GM12878 (cell line): ENCODE measurements at regions not wholly inside any gene's neighbourhood (a gene's known extent, or its start where the extent isn't known, plus 50 kb on each side); places are given as distances from the start of the nearest gene placed in this dataset.

ENCODE experiments used
- EED ChIP-seq: sonication (generic); IDR thresholded peaks from 2 replicates; pipeline ENCODE4 v1.6.1; 2016; ENCODE audit warnings: antibody characterized with exemption, low read depth
- EGR1 ChIP-seq, 2 experiments: IDR thresholded peaks; 1 replicate in 1 of 2; 2 replicates in 1 of 2; pipeline ENCODE4 v1.6.1; 2011 to 2012; ENCODE audit warnings: low read depth in 2 of 2, low read length in 2 of 2, borderline replicate concordance in 1 of 2, mild to moderate bottlenecking in 1 of 2, moderate library complexity in 1 of 2
- EP300 ChIP-seq, 2 experiments: fragments of 150-350 bp in 1 of 2; IDR thresholded peaks; 2 replicates each; pipeline ENCODE4 v1.6.1; 2011 to 2012; ENCODE audit warnings: low read depth in 2 of 2, low read length in 2 of 2, borderline replicate concordance in 1 of 2, improper control_type of control experiment in 1 of 2, inconsistent platforms in 1 of 2; ENCODE audit not compliant: control insufficient read depth in 1 of 2
- ETV6 ChIP-seq, 2 experiments: fragments of 450-650 bp in 1 of 2; IDR thresholded peaks in 1 of 2; conservative IDR thresholded peaks in 1 of 2; 2 replicates each; pipeline ENCODE4 v1.6.1; 2014; ENCODE audit warnings: antibody characterized with exemption in 1 of 2, borderline replicate concordance in 1 of 2, low read depth in 1 of 2, mild to moderate bottlenecking in 1 of 2, moderate library complexity in 1 of 2
- FOS ChIP-seq: IDR thresholded peaks from 3 replicates; pipeline ENCODE4 v1.6.1; 2011; ENCODE audit warnings: borderline replicate concordance; ENCODE audit not compliant: insufficient read length; ENCODE audit errors: extremely low read depth
- HCFC1 ChIP-seq: fragments of 150-350 bp; IDR thresholded peaks from 2 replicates; pipeline ENCODE4 v1.6.1; 2014; ENCODE audit warnings: low read length
- IRF4 ChIP-seq: IDR thresholded peaks from 2 replicates; pipeline ENCODE4 v1.6.1; 2011; ENCODE audit warnings: low read depth, low read length
- KAT2A ChIP-seq: conservative IDR thresholded peaks from 2 replicates; pipeline ENCODE4 v1.6.1; 2011; ENCODE audit warnings: low read depth, low read length; ENCODE audit not compliant: control insufficient read depth
- MEF2A ChIP-seq: IDR thresholded peaks from 2 replicates; pipeline ENCODE4 v1.6.1; 2011; ENCODE audit warnings: low read depth, mild to moderate bottlenecking, low read length, moderate library complexity; ENCODE audit not compliant: insufficient read depth
- MTA3 ChIP-seq: IDR thresholded peaks from 2 replicates; pipeline ENCODE4 v1.6.1; 2012; ENCODE audit warnings: low read length, inconsistent platforms, borderline replicate concordance
- MXI1 ChIP-seq: fragments of 150-350 bp; IDR thresholded peaks from 2 replicates; pipeline ENCODE4 v1.6.1; 2011; ENCODE audit warnings: low read depth, mild to moderate bottlenecking, inconsistent platforms, low read length, improper control_type of control experiment
- MYC ChIP-seq: IDR thresholded peaks from 2 replicates; pipeline ENCODE4 v1.6.1; 2011; ENCODE audit warnings: mild to moderate bottlenecking, low read length, moderate library complexity, inconsistent platforms; ENCODE audit not compliant: insufficient read depth, insufficient replicate concordance, insufficient read length, severe bottlenecking
- NFYB ChIP-seq: IDR thresholded peaks from 2 replicates; pipeline ENCODE4 v1.6.1; 2011; ENCODE audit warnings: low read depth, mild to moderate bottlenecking, low read length, improper control_type of control experiment, moderate library complexity; ENCODE audit not compliant: insufficient read depth
- RELA ChIP-seq: fragments of 450-650 bp; IDR thresholded peaks from 2 replicates; pipeline ENCODE4 v1.8.0; 2014; ENCODE audit warnings: borderline replicate concordance; ENCODE audit not compliant: partially characterized antibody
- STAT1 ChIP-seq: fragments of 450-650 bp; conservative IDR thresholded peaks from 2 replicates; pipeline ENCODE4 v1.6.1; 2014; ENCODE audit warnings: antibody characterized with exemption, mild to moderate bottlenecking
- SUPT20H ChIP-seq: IDR thresholded peaks from 2 replicates; pipeline ENCODE4 v1.6.1; 2011; ENCODE audit warnings: low read depth, mild to moderate bottlenecking, low read length, moderate library complexity, borderline replicate concordance; ENCODE audit not compliant: control insufficient read depth
- TCF3 ChIP-seq: IDR thresholded peaks from 2 replicates; pipeline ENCODE4 v1.6.1; 2012; ENCODE audit warnings: low read depth, mild to moderate bottlenecking, low read length, borderline replicate concordance; ENCODE audit not compliant: insufficient read depth
- YBX1 ChIP-seq: fragments of 450-650 bp; IDR thresholded peaks from 2 replicates; pipeline ENCODE4 v1.6.1; 2016; ENCODE audit warnings: antibody characterized with exemption
- ZNF217 ChIP-seq: fragments of 450-650 bp; IDR thresholded peaks from 2 replicates; pipeline ENCODE4 v1.6.1; 2017; ENCODE audit warnings: antibody characterized with exemption, mild to moderate bottlenecking
- ZNF622 ChIP-seq: fragments of 450-650 bp; IDR thresholded peaks from 2 replicates; pipeline ENCODE4 v1.6.1; 2017; ENCODE audit warnings: mild to moderate bottlenecking, inconsistent platforms
- TF ChIP-seq, protein P1 (sequence below): fragments of 450-650 bp; IDR thresholded peaks from 2 replicates; pipeline ENCODE4 v1.6.1; 2017; ENCODE audit warnings: antibody characterized with exemption, mild to moderate bottlenecking, moderate library complexity
- TF ChIP-seq, protein P2 (sequence below): fragments of 450-650 bp; IDR thresholded peaks from 2 replicates; pipeline ENCODE4 v1.6.1; 2017; ENCODE audit warnings: mild to moderate bottlenecking, moderate library complexity
- TF ChIP-seq, protein P3 (sequence below): IDR thresholded peaks from 2 replicates; pipeline ENCODE4 v1.6.1; 2012; ENCODE audit warnings: low read length, inconsistent platforms

DNA sequence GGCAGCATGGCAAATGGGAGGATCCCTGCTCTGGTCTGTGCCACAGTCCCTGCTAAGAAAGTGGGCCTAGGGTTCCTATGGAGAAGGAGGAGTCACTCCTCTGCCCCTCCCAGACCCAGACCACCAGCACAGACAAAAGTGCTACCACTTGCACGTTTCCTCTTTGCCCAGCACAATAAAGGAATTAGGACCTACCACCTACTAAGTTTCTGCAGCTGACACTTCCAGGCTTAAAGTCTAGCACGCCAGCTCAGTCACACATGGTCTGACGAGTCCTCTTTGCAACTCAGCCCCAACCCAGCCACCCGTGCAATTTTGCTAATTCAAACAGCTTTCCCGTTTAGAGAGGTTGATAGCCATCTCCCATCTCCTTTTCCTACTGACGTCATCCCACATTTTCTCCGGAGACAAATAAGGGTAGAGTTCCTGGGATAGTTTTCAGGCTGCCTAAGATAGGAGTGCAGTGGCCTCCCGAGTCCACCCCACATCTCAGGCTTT, 66.2 kb upstream of the PTGR2 start (continued):
- TF ChIP-seq ZNF217, result no peak
- no peak for TF ChIP-seq KAT2A
- TF ChIP-seq EP300 (IDR thresholded peaks at IDR 0.05; ENCODE audit: borderline replicate concordance in 1 of 2, control insufficient read depth in 1 of 2, low read depth in 2 of 2, low read length in 2 of 2), result peak; percentile 16 to 30; a peak in 2 of 4 replicates
- TF ChIP-seq TCF3, result no peak
- no peak for TF ChIP-seq MYC
- TF ChIP-seq STAT1, result no peak
- no peak for TF ChIP-seq ETV6 (conservative IDR thresholded peaks at IDR 0.05 in 1 of 2, IDR thresholded peaks at IDR 0.05 in 1 of 2; ENCODE audit: borderline replicate concordance in 1 of 2, low read depth in 1 of 2)
- TF ChIP-seq MTA3, result peak; percentile 69; the same call in 1 of the 2 replicates
- no peak for TF ChIP-seq FOS
- no peak for TF ChIP-seq HCFC1
- no peak for TF ChIP-seq YBX1
- TF ChIP-seq, protein P1, sequence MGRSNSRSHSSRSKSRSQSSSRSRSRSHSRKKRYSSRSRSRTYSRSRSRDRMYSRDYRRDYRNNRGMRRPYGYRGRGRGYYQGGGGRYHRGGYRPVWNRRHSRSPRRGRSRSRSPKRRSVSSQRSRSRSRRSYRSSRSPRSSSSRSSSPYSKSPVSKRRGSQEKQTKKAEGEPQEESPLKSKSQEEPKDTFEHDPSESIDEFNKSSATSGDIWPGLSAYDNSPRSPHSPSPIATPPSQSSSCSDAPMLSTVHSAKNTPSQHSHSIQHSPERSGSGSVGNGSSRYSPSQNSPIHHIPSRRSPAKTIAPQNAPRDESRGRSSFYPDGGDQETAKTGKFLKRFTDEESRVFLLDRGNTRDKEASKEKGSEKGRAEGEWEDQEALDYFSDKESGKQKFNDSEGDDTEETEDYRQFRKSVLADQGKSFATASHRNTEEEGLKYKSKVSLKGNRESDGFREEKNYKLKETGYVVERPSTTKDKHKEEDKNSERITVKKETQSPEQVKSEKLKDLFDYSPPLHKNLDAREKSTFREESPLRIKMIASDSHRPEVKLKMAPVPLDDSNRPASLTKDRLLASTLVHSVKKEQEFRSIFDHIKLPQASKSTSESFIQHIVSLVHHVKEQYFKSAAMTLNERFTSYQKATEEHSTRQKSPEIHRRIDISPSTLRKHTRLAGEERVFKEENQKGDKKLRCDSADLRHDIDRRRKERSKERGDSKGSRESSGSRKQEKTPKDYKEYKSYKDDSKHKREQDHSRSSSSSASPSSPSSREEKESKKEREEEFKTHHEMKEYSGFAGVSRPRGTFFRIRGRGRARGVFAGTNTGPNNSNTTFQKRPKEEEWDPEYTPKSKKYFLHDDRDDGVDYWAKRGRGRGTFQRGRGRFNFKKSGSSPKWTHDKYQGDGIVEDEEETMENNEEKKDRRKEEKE, result no peak
- TF ChIP-seq MEF2A, result no peak
- TF ChIP-seq EED, result peak; percentile 13
- TF ChIP-seq NFYB, result no peak
- no peak for TF ChIP-seq EGR1 (IDR thresholded peaks at IDR 0.05; ENCODE audit: borderline replicate concordance in 1 of 2, low read depth in 2 of 2, low read length in 2 of 2)
- no peak for TF ChIP-seq ZNF622
- no peak for TF ChIP-seq RELA
- TF ChIP-seq, protein P2, sequence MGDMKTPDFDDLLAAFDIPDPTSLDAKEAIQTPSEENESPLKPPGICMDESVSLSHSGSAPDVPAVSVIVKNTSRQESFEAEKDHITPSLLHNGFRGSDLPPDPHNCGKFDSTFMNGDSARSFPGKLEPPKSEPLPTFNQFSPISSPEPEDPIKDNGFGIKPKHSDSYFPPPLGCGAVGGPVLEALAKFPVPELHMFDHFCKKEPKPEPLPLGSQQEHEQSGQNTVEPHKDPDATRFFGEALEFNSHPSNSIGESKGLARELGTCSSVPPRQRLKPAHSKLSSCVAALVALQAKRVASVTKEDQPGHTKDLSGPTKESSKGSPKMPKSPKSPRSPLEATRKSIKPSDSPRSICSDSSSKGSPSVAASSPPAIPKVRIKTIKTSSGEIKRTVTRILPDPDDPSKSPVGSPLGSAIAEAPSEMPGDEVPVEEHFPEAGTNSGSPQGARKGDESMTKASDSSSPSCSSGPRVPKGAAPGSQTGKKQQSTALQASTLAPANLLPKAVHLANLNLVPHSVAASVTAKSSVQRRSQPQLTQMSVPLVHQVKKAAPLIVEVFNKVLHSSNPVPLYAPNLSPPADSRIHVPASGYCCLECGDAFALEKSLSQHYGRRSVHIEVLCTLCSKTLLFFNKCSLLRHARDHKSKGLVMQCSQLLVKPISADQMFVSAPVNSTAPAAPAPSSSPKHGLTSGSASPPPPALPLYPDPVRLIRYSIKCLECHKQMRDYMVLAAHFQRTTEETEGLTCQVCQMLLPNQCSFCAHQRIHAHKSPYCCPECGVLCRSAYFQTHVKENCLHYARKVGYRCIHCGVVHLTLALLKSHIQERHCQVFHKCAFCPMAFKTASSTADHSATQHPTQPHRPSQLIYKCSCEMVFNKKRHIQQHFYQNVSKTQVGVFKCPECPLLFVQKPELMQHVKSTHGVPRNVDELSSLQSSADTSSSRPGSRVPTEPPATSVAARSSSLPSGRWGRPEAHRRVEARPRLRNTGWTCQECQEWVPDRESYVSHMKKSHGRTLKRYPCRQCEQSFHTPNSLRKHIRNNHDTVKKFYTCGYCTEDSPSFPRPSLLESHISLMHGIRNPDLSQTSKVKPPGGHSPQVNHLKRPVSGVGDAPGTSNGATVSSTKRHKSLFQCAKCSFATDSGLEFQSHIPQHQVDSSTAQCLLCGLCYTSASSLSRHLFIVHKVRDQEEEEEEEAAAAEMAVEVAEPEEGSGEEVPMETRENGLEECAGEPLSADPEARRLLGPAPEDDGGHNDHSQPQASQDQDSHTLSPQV, result no peak
- TF ChIP-seq MXI1, result no peak; the same call in 1 of the 2 replicates
- TF ChIP-seq IRF4, result no peak
- no peak for TF ChIP-seq SUPT20H
- TF ChIP-seq, protein P3, sequence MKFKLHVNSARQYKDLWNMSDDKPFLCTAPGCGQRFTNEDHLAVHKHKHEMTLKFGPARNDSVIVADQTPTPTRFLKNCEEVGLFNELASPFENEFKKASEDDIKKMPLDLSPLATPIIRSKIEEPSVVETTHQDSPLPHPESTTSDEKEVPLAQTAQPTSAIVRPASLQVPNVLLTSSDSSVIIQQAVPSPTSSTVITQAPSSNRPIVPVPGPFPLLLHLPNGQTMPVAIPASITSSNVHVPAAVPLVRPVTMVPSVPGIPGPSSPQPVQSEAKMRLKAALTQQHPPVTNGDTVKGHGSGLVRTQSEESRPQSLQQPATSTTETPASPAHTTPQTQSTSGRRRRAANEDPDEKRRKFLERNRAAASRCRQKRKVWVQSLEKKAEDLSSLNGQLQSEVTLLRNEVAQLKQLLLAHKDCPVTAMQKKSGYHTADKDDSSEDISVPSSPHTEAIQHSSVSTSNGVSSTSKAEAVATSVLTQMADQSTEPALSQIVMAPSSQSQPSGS, result no peak
